ENCODE measurements at regions not wholly inside any gene's neighbourhood (a gene's known extent, or its start where the extent isn't known, plus 50 kb on each side); places are given as distances from the start of the nearest gene placed in this dataset.

DNA sequence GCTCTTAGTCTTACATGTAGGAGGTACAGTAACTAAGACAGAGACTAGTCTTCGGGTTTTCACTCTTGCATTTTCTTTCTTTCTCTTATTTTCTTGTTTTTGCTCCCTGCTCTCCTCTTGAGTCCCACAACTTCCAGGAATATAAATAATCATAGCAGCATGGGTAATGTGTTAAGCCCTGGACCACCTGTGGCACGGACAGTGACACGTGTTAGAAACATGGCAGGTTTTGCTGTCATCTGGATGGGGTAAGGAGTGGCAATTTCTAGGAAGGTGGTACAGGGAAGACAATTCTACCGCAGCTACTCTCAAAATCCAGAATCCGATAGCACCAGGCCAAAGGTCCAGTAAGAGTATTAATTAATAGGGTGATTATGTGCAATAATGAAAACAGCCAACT, 237.5 kb upstream of the FAM98A start:
- Histone ChIP-seq H3K4me2 (replicated peaks; ENCODE audit: extremely low read depth, low read length, poor library complexity, severe bottlenecking) (no peak overlapping the region), H3K4me1 (ENCODE audit: control insufficient read depth in 1 of 2, insufficient read depth in 2 of 2, low read length in 2 of 2) (no peaks in the 10 kb centered on the region), H3K36me3 (replicated peaks in 1 of 2; ENCODE audit: control insufficient read depth in 1 of 2, insufficient read depth in 2 of 2, low read length in 2 of 2) (no peaks in the 10 kb centered on the region), H3K9me3 (replicated peaks in 1 of 2; ENCODE audit: control insufficient read depth in 1 of 2, insufficient read depth in 1 of 2, low read length in 2 of 2) (peaks cover 11 to 13% of the 10 kb centered on the region in 2 donors), H3K79me2 (ENCODE audit: insufficient read depth, low read length) (no peaks in the 10 kb centered on the region), H3K4me3 (replicated peaks in 1 of 3; ENCODE audit: low read depth in 2 of 3, low read length in 3 of 3) (no peak overlapping the region), H3K27ac (ENCODE audit: low read depth in 1 of 2, low read length in 2 of 2) (no peak overlapping the region), H3K27me3 (ENCODE audit: control insufficient read depth in 2 of 2, insufficient read depth in 2 of 2, low read length in 2 of 2) (no peaks in the 10 kb centered on the region), H2AFZ (ENCODE audit: insufficient read depth, low read depth, low read length, poor library complexity, severe bottlenecking) (no peak overlapping the region), H4K20me1 (ENCODE audit: insufficient read depth, low read length) (no peaks in the 10 kb centered on the region), H3K9ac (ENCODE audit: insufficient read depth, low read length, poor library complexity, severe bottlenecking) (no peak overlapping the region)
- no peak overlapping the region for H3K4me3 Mint-ChIP-seq
- 100% methylated on average over 2 of the region's 5 CpGs for WGBS (ENCODE audit: insufficient coverage)
- no peak for DNase-seq
- H3K36me3 Mint-ChIP-seq = no peaks in the 10 kb centered on the region
- H3K27ac Mint-ChIP-seq = peak overlapping the region in 1 of 7 donors; percentile 51
- TF ChIP-seq, protein P1, sequence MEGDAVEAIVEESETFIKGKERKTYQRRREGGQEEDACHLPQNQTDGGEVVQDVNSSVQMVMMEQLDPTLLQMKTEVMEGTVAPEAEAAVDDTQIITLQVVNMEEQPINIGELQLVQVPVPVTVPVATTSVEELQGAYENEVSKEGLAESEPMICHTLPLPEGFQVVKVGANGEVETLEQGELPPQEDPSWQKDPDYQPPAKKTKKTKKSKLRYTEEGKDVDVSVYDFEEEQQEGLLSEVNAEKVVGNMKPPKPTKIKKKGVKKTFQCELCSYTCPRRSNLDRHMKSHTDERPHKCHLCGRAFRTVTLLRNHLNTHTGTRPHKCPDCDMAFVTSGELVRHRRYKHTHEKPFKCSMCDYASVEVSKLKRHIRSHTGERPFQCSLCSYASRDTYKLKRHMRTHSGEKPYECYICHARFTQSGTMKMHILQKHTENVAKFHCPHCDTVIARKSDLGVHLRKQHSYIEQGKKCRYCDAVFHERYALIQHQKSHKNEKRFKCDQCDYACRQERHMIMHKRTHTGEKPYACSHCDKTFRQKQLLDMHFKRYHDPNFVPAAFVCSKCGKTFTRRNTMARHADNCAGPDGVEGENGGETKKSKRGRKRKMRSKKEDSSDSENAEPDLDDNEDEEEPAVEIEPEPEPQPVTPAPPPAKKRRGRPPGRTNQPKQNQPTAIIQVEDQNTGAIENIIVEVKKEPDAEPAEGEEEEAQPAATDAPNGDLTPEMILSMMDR (IDR thresholded peaks at IDR 0.05) = no peak
- H3K9me3 Mint-ChIP-seq = peaks cover 3 to 18% (median 13%) of the 10 kb centered on the region in 7 donors
- H3K27me3 Mint-ChIP-seq (ENCODE audit: low read depth in 3 of 3) = no peaks in the 10 kb centered on the region
- H3K4me1 Mint-ChIP-seq = no peaks in the 10 kb centered on the region
- intact Hi-C loops (cut with micrococcal nuclease) = no loop called here

DNA sequence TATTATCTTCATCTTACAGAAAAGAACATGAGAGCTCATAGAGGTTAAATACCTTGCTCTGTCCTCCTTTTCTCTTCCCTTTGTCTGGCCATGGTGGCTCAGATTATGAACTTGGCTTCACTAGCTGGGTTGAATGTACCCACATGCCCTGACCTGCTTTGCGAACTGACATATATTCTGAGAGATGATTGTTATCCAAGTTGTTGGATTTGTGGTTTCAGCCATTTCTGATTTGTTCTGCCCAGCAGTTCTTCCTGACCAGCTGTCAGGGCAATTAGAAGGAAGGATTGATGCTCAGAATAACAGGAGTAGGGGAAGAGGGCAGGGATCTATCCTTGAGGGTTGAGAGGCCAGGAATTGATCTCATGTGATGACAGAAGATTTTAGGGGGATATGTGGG, 236.8 kb upstream of the FAM98A start:
- no peaks in the 10 kb centered on the region for H3K27me3 Mint-ChIP-seq (ENCODE audit: low read depth in 3 of 3)
- H3K27ac Mint-ChIP-seq = no peak overlapping the region
- H3K79me2 ChIP-seq (ENCODE audit: insufficient read depth, low read length) = no peaks in the 10 kb centered on the region
- H3K9ac ChIP-seq (ENCODE audit: insufficient read depth, low read length, poor library complexity, severe bottlenecking) = no peak overlapping the region
- no peak overlapping the region for H3K4me3 Mint-ChIP-seq
- H3K36me3 Mint-ChIP-seq = no peaks in the 10 kb centered on the region
- no peaks in the 10 kb centered on the region for H3K36me3 ChIP-seq (replicated peaks in 1 of 2; ENCODE audit: control insufficient read depth in 1 of 2, insufficient read depth in 2 of 2, low read length in 2 of 2)
- DNase-seq = no peak
- H3K4me3 ChIP-seq (replicated peaks in 1 of 3; ENCODE audit: low read depth in 2 of 3, low read length in 3 of 3) = no peak overlapping the region
- H3K9me3 ChIP-seq (replicated peaks in 1 of 2; ENCODE audit: control insufficient read depth in 1 of 2, insufficient read depth in 1 of 2, low read length in 2 of 2) = peaks cover 11 to 12% of the 10 kb centered on the region in 2 donors
- H3K27ac ChIP-seq (ENCODE audit: low read depth in 1 of 2, low read length in 2 of 2) = no peak overlapping the region
- no peak overlapping the region for H3K4me2 ChIP-seq (replicated peaks; ENCODE audit: extremely low read depth, low read length, poor library complexity, severe bottlenecking)
- H4K20me1 ChIP-seq (ENCODE audit: insufficient read depth, low read length) = no peaks in the 10 kb centered on the region
- no peaks in the 10 kb centered on the region for H3K4me1 ChIP-seq (ENCODE audit: control insufficient read depth in 1 of 2, insufficient read depth in 2 of 2, low read length in 2 of 2)
- no peaks in the 10 kb centered on the region for H3K27me3 ChIP-seq (ENCODE audit: control insufficient read depth in 2 of 2, insufficient read depth in 2 of 2, low read length in 2 of 2)
- peaks cover 3 to 20% (median 11%) of the 10 kb centered on the region in 7 donors for H3K9me3 Mint-ChIP-seq
- TF ChIP-seq, protein P1 (IDR thresholded peaks at IDR 0.05) = no peak
- intact Hi-C loops (cut with micrococcal nuclease) = no loop called here
- no peaks in the 10 kb centered on the region for H3K4me1 Mint-ChIP-seq
- WGBS (ENCODE audit: insufficient coverage) = no CpG with 5 or more reads among the region's 1 CpG
- no peak overlapping the region for H2AFZ ChIP-seq (ENCODE audit: insufficient read depth, low read depth, low read length, poor library complexity, severe bottlenecking)

Measured in CD14-positive monocyte (primary cell).